H1 (cell line): ENCODE measurements at regions not wholly inside any gene's neighbourhood (a gene's known extent, or its start where the extent isn't known, plus 50 kb on each side); places are given as distances from the start of the nearest gene placed in this dataset.

Experiments used
- CTCF ChIA-PET: fragments of 300-600 bp; sonication (Branson Sonifier 250); formaldehyde crosslinking; loops from one replicate; lab custom pipeline; 2021; ENCODE audit not compliant: partially characterized antibody; lab: Charles Lee
- POLR2A ChIA-PET: fragments of 300-600 bp; sonication (Branson Sonifier 250); formaldehyde crosslinking; loops from one replicate; lab custom pipeline; 2021; ENCODE audit warnings: inconsistent platforms; ENCODE audit not compliant: partially characterized antibody; lab: Charles Lee
- DNase-seq, 2 experiments: peaks; one replicate each; pipeline versions ENCODE4 v3.0.0 to v3.0.0-alpha.2; 2010 to 2022; ENCODE audit warnings: low spot score in 2 of 2, low read depth in 1 of 2, mixed read lengths in 1 of 2
- FAIRE-seq: peaks from 2 replicates; lab custom pipeline; 2011; peaks lifted over from hg19 to GRCh38; lab: Jason Lieb, UNC
- H2AFZ ChIP-seq: 2 replicates; pipeline ENCODE4 v1.8.1; 2012; ENCODE audit warnings: low read length, inconsistent platforms
- H2AK5ac ChIP-seq: 2 replicates; pipeline ENCODE4 v1.6.1; 2013; ENCODE audit warnings: low read depth, low read length
- H2BK120ac ChIP-seq: replicated peaks from 2 replicates; pipeline ENCODE3; 2013; ENCODE audit warnings: low read depth, low read length, inconsistent platforms
- H2BK12ac ChIP-seq: 2 replicates; pipeline ENCODE4 v1.6.1; 2013; ENCODE audit warnings: low read depth, low read length
- H2BK15ac ChIP-seq: 2 replicates; pipeline ENCODE4 v1.6.1; 2013; ENCODE audit warnings: low read length
- H2BK20ac ChIP-seq: 2 replicates; pipeline ENCODE4 v1.6.1; 2013; ENCODE audit warnings: low read length
- H2BK5ac ChIP-seq: 2 replicates; pipeline ENCODE4 v1.6.1; 2013; ENCODE audit warnings: low read depth, low read length
- H3K14ac ChIP-seq: 2 replicates; pipeline ENCODE4 v1.6.1; 2013; ENCODE audit warnings: inconsistent platforms; ENCODE audit not compliant: insufficient read length
- H3K18ac ChIP-seq: 2 replicates; pipeline ENCODE4 v1.6.1; 2013; ENCODE audit warnings: low read length; ENCODE audit errors: extremely low read depth
- H3K23ac ChIP-seq: 2 replicates; pipeline ENCODE4 v1.6.1; 2013; ENCODE audit warnings: inconsistent platforms; ENCODE audit not compliant: insufficient read length
- H3K23me2 ChIP-seq: 2 replicates; pipeline ENCODE4 v1.6.1; 2013; ENCODE audit warnings: low read depth, low read length
- H3K27ac ChIP-seq: 2 replicates; pipeline ENCODE4 v1.6.1; 2011; ENCODE audit warnings: low read depth, low read length, inconsistent platforms
- H3K27me3 ChIP-seq, 4 experiments: replicated peaks in 1 of 4; 1 replicate in 1 of 4; 2 replicates in 3 of 4; pipeline versions ENCODE4 v1.6.1 to v1.8.1; 2011 to 2013; ENCODE audit warnings: low read length in 3 of 4, mild to moderate bottlenecking in 3 of 4, inconsistent platforms in 2 of 4, mixed read lengths in 2 of 4, moderate library complexity in 1 of 4; ENCODE audit not compliant: control insufficient read depth in 3 of 4, insufficient read depth in 3 of 4; ENCODE audit errors: extremely low read depth in 1 of 4
- H3K36me3 ChIP-seq, 4 experiments: 2 replicates each; pipeline versions ENCODE4 v1.6.1 to v1.8.1; 2011 to 2013; ENCODE audit warnings: mild to moderate bottlenecking in 4 of 4, low read length in 3 of 4, moderate library complexity in 2 of 4, control low read depth in 1 of 4, inconsistent platforms in 1 of 4; ENCODE audit not compliant: insufficient read depth in 4 of 4, control insufficient read depth in 2 of 4
- H3K4ac ChIP-seq: replicated peaks from 2 replicates; pipeline ENCODE3; 2013; ENCODE audit warnings: low read length, low read depth, mixed read lengths, inconsistent platforms; ENCODE audit not compliant: insufficient read length
- H3K4me1 ChIP-seq, 4 experiments: replicated peaks in 1 of 4; 1 replicate in 1 of 4; 2 replicates in 3 of 4; pipeline versions ENCODE4 v1.6.1 to v1.8.1; 2011 to 2013; ENCODE audit warnings: low read length in 3 of 4, inconsistent platforms in 2 of 4, mixed read lengths in 1 of 4; ENCODE audit not compliant: insufficient read depth in 4 of 4, control insufficient read depth in 3 of 4
- H3K4me2 ChIP-seq, 2 experiments: 2 replicates each; pipeline versions ENCODE4 v1.6.1 to v1.8.1; 2011 to 2013; ENCODE audit warnings: low read depth in 2 of 2, low read length in 2 of 2, control low read depth in 1 of 2, inconsistent platforms in 1 of 2, mild to moderate bottlenecking in 1 of 2; ENCODE audit not compliant: insufficient read depth in 1 of 2
- H3K4me3 ChIP-seq, 4 experiments: fragments of 200-600, 300-600 bp in 1 of 4; sonication (generic), shearing (Covaris generic), sonication (Bioruptor Twin) in 1 of 4; 2 replicates each; pipeline versions ENCODE4 v1.5.1 to v1.8.1; 2011 to 2016; ENCODE audit warnings: low read length in 4 of 4, low read depth in 3 of 4, control low read depth in 2 of 4, inconsistent platforms in 2 of 4, mild to moderate bottlenecking in 2 of 4, mixed read lengths in 1 of 4, moderate library complexity in 1 of 4; ENCODE audit not compliant: insufficient read depth in 2 of 4; ENCODE audit errors: extremely low read depth in 1 of 4
- H3K56ac ChIP-seq: replicated peaks from 2 replicates; pipeline ENCODE3; 2013; ENCODE audit warnings: low read depth, mild to moderate bottlenecking, mixed read lengths, low read length, inconsistent platforms; ENCODE audit not compliant: insufficient read length
- H3K79me1 ChIP-seq: 2 replicates; pipeline ENCODE4 v1.6.1; 2013; ENCODE audit warnings: low read depth, low read length, control low read depth
- H3K79me2 ChIP-seq, 2 experiments: 2 replicates each; pipeline versions ENCODE4 v1.6.1 to v1.8.1; 2012 to 2013; ENCODE audit warnings: low read length in 2 of 2, mild to moderate bottlenecking in 2 of 2, inconsistent platforms in 1 of 2; ENCODE audit not compliant: insufficient read depth in 2 of 2, control insufficient read depth in 1 of 2
- H3K9ac ChIP-seq, 4 experiments: replicated peaks in 1 of 4; 1 replicate in 1 of 4; 2 replicates in 3 of 4; pipeline versions ENCODE4 v1.6.1 to v1.8.1; 2011 to 2013; ENCODE audit warnings: low read depth in 3 of 4, low read length in 3 of 4, control low read depth in 2 of 4, mild to moderate bottlenecking in 2 of 4, moderate library complexity in 2 of 4, inconsistent platforms in 1 of 4; ENCODE audit errors: extremely low read depth in 1 of 4
- H3K9me3 ChIP-seq, 2 experiments: 2 replicates each; pipeline versions ENCODE4 v1.6.1 to v1.8.1; 2012 to 2013; ENCODE audit warnings: mild to moderate bottlenecking in 2 of 2, moderate library complexity in 2 of 2, control low read depth in 1 of 2, inconsistent platforms in 1 of 2, low read depth in 1 of 2, low read length in 1 of 2, mixed read lengths in 1 of 2; ENCODE audit not compliant: insufficient read depth in 2 of 2
- H4K20me1 ChIP-seq, 2 experiments: replicated peaks in 1 of 2; 2 replicates each; pipeline versions ENCODE3 to v1.8.1; 2011 to 2013; ENCODE audit warnings: inconsistent platforms in 2 of 2, low read length in 2 of 2, mild to moderate bottlenecking in 1 of 2; ENCODE audit not compliant: insufficient read depth in 2 of 2, control insufficient read depth in 1 of 2
- H4K5ac ChIP-seq: 2 replicates; pipeline ENCODE4 v1.6.1; 2013; ENCODE audit warnings: low read length, low read depth, mixed read lengths, inconsistent platforms; ENCODE audit not compliant: insufficient read length
- H4K8ac ChIP-seq: 2 replicates; pipeline ENCODE4 v1.8.0; 2013; ENCODE audit warnings: mild to moderate bottlenecking, moderate library complexity, low read length, inconsistent platforms; ENCODE audit not compliant: insufficient read depth; ENCODE audit errors: extremely low read depth
- H4K91ac ChIP-seq: replicated peaks from 2 replicates; pipeline ENCODE3; 2013; ENCODE audit warnings: low read length, mixed read lengths, inconsistent platforms; ENCODE audit not compliant: insufficient read length
- CBX5 ChIP-seq: fragments of 300-800, 300-1000 bp; sonication (generic); IDR thresholded peaks from 2 replicates; pipeline ENCODE4 v1.7.1; 2016; ENCODE audit warnings: antibody characterized with exemption, low read length, low read depth
- CEBPB ChIP-seq: IDR thresholded peaks from 2 replicates; pipeline ENCODE4 v1.6.1; 2012; ENCODE audit warnings: low read depth, low read length
- CTCF ChIP-seq, 3 experiments: IDR thresholded peaks; 1 replicate in 2 of 3; 2 replicates in 1 of 3; pipeline versions ENCODE4 v1.5.1 to v1.6.1; 2011; ENCODE audit warnings: low read length in 3 of 3, mild to moderate bottlenecking in 3 of 3, inconsistent platforms in 2 of 3, low read depth in 1 of 3, moderate library complexity in 1 of 3; ENCODE audit not compliant: insufficient read depth in 1 of 3; ENCODE audit errors: control extremely low read depth in 1 of 3
- GTF2F1 ChIP-seq: IDR thresholded peaks from 2 replicates; pipeline ENCODE4 v1.6.1; 2012; ENCODE audit warnings: low read depth, low read length, improper control_type of control experiment, borderline replicate concordance
- NRF1 ChIP-seq: IDR thresholded peaks from 2 replicates; pipeline ENCODE4 v1.6.1; 2011; ENCODE audit warnings: mild to moderate bottlenecking, low read depth, low read length, improper control_type of control experiment
- PHF8 ChIP-seq: fragments of 200-600 bp; sonication (generic); conservative IDR thresholded peaks from 2 replicates; pipeline ENCODE4 v1.7.1; 2012; ENCODE audit warnings: low read depth, mild to moderate bottlenecking, inconsistent platforms, low read length, moderate library complexity
- POU5F1 ChIP-seq: IDR thresholded peaks from 2 replicates; pipeline ENCODE4 v1.6.1; 2011; ENCODE audit warnings: low read depth, mild to moderate bottlenecking, low read length, moderate library complexity
- RNF2 ChIP-seq: fragments of 200-900, 300-1000 bp; sonication (generic); IDR thresholded peaks from 2 replicates; pipeline ENCODE4 v1.7.1; 2016; ENCODE audit warnings: borderline replicate concordance, low read depth, mild to moderate bottlenecking, antibody characterized with exemption, low read length; ENCODE audit not compliant: poor library complexity, severe bottlenecking; ENCODE audit errors: missing control alignments
- SP1 ChIP-seq: IDR thresholded peaks from 2 replicates; pipeline ENCODE4 v1.6.1; 2011; ENCODE audit warnings: low read depth, low read length
- SP2 ChIP-seq: IDR thresholded peaks from 2 replicates; pipeline ENCODE4 v1.6.1; 2012; ENCODE audit warnings: mild to moderate bottlenecking, low read length, inconsistent platforms
- TBP ChIP-seq: IDR thresholded peaks from 2 replicates; pipeline ENCODE4 v1.6.1; 2011; ENCODE audit warnings: low read depth, low read length, improper control_type of control experiment
- TEAD4 ChIP-seq: IDR thresholded peaks from 2 replicates; pipeline ENCODE4 v1.6.1; 2012; ENCODE audit warnings: low read depth, low read length, inconsistent platforms, mixed read lengths
- WGBS, 2 experiments: shearing (Covaris generic) in 1 of 2; methylation state at CpG; one replicate each; pipeline versions ENCODE4 v1.1.6 to v1.1.7; 2013 to 2015; ENCODE audit warnings: low lambda C conversion rate in 2 of 2, mixed read lengths in 2 of 2, inconsistent platforms in 1 of 2, low coverage in 1 of 2, missing lambda C conversion rate in 1 of 2; ENCODE audit not compliant: insufficient replicate concordance in 2 of 2, insufficient coverage in 1 of 2, insufficient read length in 1 of 2; ENCODE audit errors: extremely low coverage in 1 of 2, missing lambda C conversion rate in 1 of 2; 5-methylcytosine and 5-hydroxymethylcytosine counted together

GRCh38 chr1:30466610-30467009 lies 256.8 kb downstream of the MATN1 start:
- Histone ChIP-seq H2BK15ac (no peak overlapping the region), H4K20me1 (peaks cover 0 to 2% of the 10 kb centered on the region in 2 experiments), H3K27ac (no peak overlapping the region), H4K5ac (no peak overlapping the region), H2AFZ (no peak overlapping the region), H4K8ac (no peak overlapping the region), H3K4me2 (no peak overlapping the region), H2BK20ac (no peak overlapping the region), H3K36me3 (no peaks in the 10 kb centered on the region), H3K56ac (no peak overlapping the region), H3K23me2 (peaks cover 5% of the 10 kb centered on the region; the same call in 1 of the 2 replicates), H2BK12ac (no peak overlapping the region), H3K4me1 (no peaks in the 10 kb centered on the region), H2BK120ac (no peak overlapping the region), H3K79me2 (no peaks in the 10 kb centered on the region), H3K79me1 (no peaks in the 10 kb centered on the region), H2BK5ac (no peak overlapping the region), H3K18ac (no peak overlapping the region), H3K23ac (no peak overlapping the region), H3K14ac (no peak overlapping the region), H2AK5ac (no peak overlapping the region), H3K4ac (no peak overlapping the region), H3K4me3 (no peak overlapping the region), H3K9ac (no peak overlapping the region), H4K91ac (no peak overlapping the region), H3K9me3 (peaks cover 0 to 4% of the 10 kb centered on the region in 2 experiments; a peak in 1 of 4 replicates), H3K27me3 (no peaks in the 10 kb centered on the region)
- WGBS, 2 experiments, result 69% methylated on average over 3 of the region's 3 CpGs; no CpG with 5 or more reads in 1 of the 2 experiments
- DNase-seq, result no peak
- FAIRE-seq, result no peak
- POLR2A ChIA-PET, result no interaction called here
- TF ChIP-seq SP2, result no peak
- no peak for TF ChIP-seq CEBPB
- no peak for TF ChIP-seq PHF8
- TF ChIP-seq CBX5, result no peak
- TF ChIP-seq NRF1, result no peak
- TF ChIP-seq SP1, result no peak
- no peak for TF ChIP-seq TEAD4
- TF ChIP-seq GTF2F1, result no peak
- TF ChIP-seq RNF2, result no peak
- TF ChIP-seq POU5F1, result no peak
- TF ChIP-seq CTCF (IDR thresholded peaks at IDR 0.05; ENCODE audit: control extremely low read depth in 1 of 3, insufficient read depth in 1 of 3, low read depth in 1 of 3, low read length in 3 of 3), result no peak
- TF ChIP-seq TBP, result no peak
- CTCF ChIA-PET, result interaction anchor here (0.9 kb wide), 1 partner anchor 58 kb away, joined by 3 read pairs; no protein-coding TSS in a partner anchor
